ENCODE measurements at regions not wholly inside any gene's neighbourhood (a gene's known extent, or its start where the extent isn't known, plus 50 kb on each side); places are given as distances from the start of the nearest gene placed in this dataset.
"Not testable (repeated sequence)": the region's sequence is repeated elsewhere in the genome, so short reads cannot be mapped to it uniquely, and the experiment has no call there.

GRCh38 chr13:81988567-81988966 lies 1647.6 kb upstream of the SPRY2 start:
- no peak for DNase-seq (ENCODE audit: low spot score)

- DNase-seq (ENCODE audit: low spot score), result no peak
Measured at GRCh38 chr13:81987677-81988357, 1646.9 kb upstream of the SPRY2 start.

DNA sequence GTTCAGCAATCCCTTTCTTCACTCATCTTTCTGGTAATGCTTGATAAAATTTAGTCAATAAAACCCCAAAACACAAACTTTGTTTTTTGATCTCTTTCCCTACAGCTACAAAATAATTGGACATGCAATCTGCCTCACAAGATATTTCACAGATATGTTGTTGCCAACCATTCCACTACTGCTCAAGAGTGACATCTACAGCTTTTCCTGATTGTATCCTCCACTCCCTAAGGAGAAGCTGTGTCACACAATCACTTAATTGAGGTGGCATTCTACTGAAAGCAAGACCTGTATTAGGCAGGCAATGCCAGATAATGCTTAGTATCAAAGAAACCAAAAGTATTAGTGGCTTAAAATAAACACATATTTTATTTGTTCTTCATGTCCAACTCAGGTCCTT lies 1646.2 kb upstream of the SPRY2 start:
- DNase-seq (ENCODE audit: low spot score), result no peak

GRCh38 chr13:81986308-81986707 lies 1645.4 kb upstream of the SPRY2 start:
- no peak for DNase-seq (ENCODE audit: low spot score)

- no peak for DNase-seq (ENCODE audit: low spot score)
Measured at GRCh38 chr13:81957121-81957520, 1616.2 kb upstream of the SPRY2 start.

DNA sequence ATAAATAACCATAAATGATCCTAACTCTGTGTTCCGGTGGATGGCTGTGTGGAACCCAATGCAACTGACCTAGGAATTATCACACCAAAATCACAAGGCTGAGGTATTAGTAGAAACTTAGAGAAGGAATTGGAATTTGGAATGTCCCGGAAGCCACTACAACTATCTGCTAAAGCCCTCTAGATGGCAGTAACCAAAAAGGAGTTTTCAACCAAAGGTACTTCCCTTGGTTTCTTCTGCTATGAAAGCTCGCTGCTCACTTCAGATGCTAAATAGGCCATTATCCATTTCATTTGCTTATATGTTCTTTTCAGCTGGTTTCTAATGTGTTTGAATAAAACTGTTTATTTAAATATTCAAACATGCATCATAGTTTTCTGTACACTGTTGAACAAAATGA lies 1589.1 kb upstream of the SPRY2 start:
- DNase-seq (ENCODE audit: low spot score), result no peak

DNA sequence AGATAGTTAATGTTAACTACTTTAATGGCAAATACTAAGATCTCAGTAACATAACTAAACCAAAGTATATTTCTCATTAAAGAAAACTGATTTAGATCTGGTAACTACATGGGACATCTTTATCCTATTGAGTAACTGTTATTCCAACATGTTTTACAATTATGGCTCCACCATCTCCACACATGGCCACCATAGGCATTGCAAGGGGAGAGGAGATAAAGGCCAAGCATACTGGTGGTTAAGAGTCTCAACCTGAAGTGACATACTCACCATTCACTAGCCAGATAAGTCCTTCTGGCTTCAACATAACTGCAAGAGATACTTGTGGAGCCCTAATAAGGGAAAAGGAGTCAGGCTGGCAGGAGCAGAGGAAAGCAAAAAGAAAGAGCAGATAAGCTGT lies 1586.4 kb upstream of the SPRY2 start:
- no peak for DNase-seq (ENCODE audit: low spot score)

- DNase-seq (ENCODE audit: low spot score), result no peak
Measured at GRCh38 chr13:81917810-81918209, 1576.9 kb upstream of the SPRY2 start.

DNA sequence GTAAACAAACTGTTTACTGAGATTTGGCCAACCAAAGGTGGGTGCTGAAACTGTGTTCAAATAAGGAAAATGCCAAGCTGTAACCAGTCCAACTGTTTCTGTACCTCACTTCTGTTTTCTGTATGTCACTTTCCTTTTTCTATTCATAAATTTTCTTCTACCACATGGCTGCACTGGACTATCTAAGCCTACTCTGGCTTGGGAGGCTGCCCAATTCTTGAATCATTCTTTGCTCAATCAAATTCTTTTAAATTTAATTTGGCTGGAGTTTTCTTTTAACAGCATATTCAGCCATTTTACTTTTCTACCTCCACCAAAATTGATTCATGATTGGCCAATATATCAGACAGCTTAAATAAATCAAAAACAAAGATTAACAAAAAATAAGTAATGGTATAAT lies 1575.5 kb upstream of the SPRY2 start:
- no peak for DNase-seq (ENCODE audit: low spot score)

DNA sequence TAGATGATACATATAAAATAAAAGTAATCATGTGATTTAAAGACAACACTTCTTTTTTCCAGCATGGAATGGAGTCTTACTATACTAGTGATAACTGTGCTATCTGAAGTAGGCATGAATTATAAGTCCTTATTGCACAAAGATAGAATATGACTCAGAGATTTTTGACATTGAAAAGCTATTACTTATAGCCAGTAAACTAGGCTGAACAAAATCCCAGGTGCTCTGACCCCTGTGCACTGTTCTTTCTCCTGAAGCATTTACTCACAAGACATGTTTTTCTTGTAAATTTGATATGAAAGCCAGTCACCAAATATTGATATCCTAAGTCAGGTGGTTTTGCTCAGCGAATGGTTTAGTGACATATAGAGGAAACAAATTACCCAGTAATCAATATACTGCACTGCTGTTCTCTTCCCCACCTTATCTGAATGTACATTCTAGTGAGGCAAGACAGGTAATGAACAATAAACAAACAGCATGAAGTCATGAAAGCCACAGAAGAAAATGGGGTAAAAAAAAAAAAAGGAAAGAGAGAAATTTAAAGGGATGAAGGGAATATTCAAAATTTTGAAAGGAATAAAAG lies 1567.0 kb upstream of the SPRY2 start:
- no peak for DNase-seq (ENCODE audit: low spot score)

- no peak for DNase-seq (ENCODE audit: low spot score)
Measured at GRCh38 chr13:81888855-81889254, 1547.9 kb upstream of the SPRY2 start.

DNA sequence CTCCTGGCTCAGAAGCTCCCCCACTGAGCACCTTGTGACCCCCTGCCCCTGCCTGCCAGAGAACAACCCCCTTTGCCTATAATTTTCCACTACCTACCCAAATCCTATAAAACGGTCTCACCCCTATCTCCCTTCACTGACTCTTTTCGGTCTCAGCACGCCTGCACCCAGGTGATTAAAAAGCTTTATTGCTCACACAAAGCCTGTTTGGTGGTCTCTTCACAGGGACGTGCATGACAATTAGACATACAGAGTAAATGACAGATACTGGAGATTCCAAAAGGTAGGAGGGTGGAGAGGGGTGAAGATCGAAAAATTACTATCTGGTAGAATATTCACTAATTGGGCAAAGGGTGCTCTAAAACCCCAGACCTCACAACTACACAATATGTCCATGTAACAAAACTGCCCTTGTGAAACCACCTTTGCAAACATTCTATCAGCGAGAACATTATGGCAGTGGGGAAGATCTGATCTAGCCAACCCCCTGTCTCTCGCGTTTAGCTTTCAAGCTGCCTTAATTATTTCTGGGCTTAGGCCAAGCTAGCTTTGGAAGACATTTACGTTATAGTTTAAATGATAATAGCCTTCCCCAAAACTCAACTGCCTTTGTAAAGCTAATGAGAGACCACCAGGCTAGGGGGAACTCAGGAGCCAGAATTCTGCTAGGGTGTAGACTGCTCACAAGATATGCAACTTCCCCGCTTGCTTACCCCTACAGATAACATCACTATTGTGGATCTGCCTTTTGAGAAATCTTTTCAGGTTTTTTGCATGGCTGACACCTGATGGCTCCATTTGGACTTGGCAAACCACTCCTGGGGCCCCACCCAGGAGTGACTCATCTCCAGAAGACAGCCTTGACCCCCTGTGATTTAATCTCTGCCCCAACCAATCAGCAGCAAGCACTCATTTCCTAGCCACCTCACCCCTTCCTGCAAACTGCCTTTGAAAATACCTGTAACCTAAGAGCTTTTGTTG lies 1534.0 kb upstream of the SPRY2 start:
- DNase-seq (ENCODE audit: low spot score), result no peak

GRCh38 chr13:81874253-81874652 lies 1533.3 kb upstream of the SPRY2 start:
- no peak for DNase-seq (ENCODE audit: low spot score)

DNA sequence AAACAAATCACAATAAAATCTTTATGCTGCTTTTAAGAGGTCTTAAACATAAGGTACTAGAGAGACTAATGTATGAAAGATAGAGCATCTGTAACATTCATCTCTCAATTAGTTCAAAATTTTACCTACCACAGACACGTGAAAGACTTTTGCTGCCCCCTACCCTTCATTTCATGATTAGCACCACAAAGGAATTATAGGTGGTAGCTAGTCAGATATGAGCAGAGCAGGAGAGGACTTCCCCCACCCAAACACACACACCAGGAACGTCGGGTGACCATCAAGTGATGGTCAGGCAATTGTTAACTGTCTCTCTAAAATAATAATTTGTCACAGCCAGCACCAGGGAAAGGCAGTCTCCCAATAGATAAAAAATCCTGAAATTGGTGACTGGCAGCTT lies 1531.7 kb upstream of the SPRY2 start:
- no peak for DNase-seq (ENCODE audit: low spot score)

DNA sequence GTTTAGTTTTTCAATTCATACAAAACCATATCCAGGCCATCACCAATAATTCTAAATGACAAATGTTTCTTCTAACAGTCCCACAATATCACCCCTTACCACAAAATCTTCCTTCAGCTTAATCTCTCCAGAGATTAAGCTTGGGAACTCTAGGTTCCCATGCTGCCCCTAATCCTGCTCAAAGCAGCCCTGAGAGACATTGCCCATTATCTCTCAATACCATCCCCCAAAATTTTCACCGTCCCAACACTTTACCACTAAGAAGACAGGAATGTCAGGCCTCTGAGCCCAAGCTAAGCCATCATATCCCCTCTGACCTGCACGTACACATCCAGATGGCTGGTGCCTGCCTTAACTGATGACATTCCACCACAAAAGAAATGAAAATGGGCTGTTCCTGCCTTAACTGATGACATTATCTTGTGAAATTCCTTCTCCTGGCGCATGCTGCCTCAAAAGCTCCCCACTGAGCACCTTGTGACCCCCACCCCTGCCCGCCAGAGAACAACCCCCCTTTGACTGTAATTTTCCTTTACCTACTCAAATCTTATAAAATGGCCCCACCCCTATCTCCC lies 1530.9 kb upstream of the SPRY2 start:
- DNase-seq (ENCODE audit: low spot score), result not testable (repeated sequence)

GRCh38 chr13:81848291-81848690 lies 1507.4 kb upstream of the SPRY2 start:
- DNase-seq (ENCODE audit: low spot score), result no peak

DNA sequence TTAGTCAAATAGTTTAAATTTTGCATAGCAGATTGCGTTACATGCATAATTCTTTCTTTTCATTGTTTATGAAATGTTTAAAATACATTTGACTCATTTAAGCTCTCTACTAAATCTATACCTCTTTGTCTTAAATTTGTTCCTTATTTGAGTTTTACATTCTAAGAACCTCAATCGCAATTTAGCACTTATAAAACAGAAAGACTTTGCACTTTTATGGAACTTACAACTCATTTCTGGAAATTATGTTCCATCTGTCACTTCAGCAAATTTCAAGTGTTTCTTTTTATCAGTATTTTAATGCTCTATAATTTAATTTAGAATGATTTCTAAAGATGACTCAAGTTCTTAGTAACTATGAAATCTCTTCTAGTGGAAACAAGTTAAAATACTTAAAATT lies 1505.8 kb upstream of the SPRY2 start:
- no peak for DNase-seq (ENCODE audit: low spot score)

DNA sequence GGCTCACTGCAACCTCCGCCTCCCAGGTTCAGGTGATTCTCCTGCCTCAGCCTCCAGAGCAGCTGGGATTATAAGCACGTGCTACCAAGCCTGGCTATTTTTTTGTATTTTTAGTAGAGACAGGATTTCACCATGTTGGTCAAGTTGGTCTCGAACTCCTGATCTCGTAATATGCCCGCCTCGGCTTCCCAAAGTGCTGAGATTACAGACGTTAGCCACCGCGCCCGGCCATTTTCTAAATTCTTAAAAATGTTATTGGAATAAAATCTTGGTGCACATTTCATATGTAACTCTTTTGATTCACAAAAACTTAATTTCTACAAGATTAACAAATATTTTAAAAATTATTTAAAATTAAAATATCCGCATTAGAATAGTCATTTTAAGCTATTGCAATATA lies 1480.3 kb upstream of the SPRY2 start:
- no peak for DNase-seq (ENCODE audit: low spot score)

- DNase-seq (ENCODE audit: low spot score), result no peak
Measured at GRCh38 chr13:81800433-81800832, 1459.5 kb upstream of the SPRY2 start.

- no peak for DNase-seq (ENCODE audit: low spot score)
Measured at GRCh38 chr13:81795710-81796109, 1454.8 kb upstream of the SPRY2 start.

- no peak for DNase-seq (ENCODE audit: low spot score)
Measured at GRCh38 chr13:81791641-81792040, 1450.7 kb upstream of the SPRY2 start.

DNA sequence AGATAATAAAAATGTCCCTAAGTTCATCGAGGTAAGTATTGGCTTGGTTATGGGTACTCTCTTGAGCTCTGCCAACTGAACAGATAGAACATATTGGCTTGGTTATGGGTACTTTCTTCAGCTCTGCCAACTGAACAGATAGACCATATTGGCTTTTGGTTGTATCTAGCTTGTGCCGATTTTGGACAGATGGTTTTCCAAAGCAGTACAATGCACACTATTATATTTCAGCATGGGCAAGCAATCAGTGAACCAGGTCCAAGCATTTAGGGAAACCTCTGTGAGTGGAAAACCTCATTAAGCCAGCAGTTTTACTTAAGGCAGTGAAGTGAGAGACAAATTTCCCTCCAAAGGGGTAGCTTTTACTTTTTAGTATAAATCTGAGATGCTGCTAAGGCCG lies 1440.5 kb upstream of the SPRY2 start:
- DNase-seq (ENCODE audit: low spot score), result no peak

DNA sequence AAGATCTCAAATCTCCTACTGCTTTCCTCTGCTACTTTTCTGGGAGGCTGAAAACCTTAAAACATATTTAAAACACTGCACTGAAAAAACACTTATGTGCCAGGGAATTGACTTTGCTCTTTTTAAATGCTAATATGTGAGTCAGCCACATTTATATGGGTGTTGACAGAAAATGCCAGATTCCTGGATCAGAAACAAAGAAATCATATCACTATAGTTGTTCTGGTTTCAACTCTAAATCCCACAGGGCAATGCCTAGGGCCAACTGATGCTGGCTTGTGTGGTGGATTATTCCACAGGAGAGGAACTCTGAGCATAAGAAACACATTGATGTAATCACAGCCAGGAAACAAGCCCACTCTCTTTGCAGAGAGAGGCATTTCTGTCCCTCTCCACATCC lies 1439.0 kb upstream of the SPRY2 start:
- no peak for DNase-seq (ENCODE audit: low spot score)

Measured in activated CD4-positive, alpha-beta T cell treated with anti-CD3 and anti-CD28 coated beads, Interleukin-2, Interleukin-4, amounts not matched to agents 100 ng/mL and 50 ng/mL, durations not matched to agents 16 hours and 8 hours (primary cell).